Neural cell (in vitro differentiated cells): ENCODE measurements at regions not wholly inside any gene's neighbourhood (a gene's known extent, or its start where the extent isn't known, plus 50 kb on each side); places are given as distances from the start of the nearest gene placed in this dataset.

Experiments used
- H2AFZ ChIP-seq: fragments of 200-600, 300-800 bp; sonication (generic), shearing (Covaris generic); 2 replicates; pipeline ENCODE4 v1.6.0; 2014; ENCODE audit warnings: low read depth, mild to moderate bottlenecking, antibody characterized with exemption, low read length, moderate library complexity
- H3F3A ChIP-seq: fragments of 200-600 bp; shearing (Covaris generic); 2 replicates; pipeline ENCODE4 v1.6.1; 2016; ENCODE audit warnings: mild to moderate bottlenecking, moderate library complexity, mixed read lengths, antibody characterized with exemption, low read length; ENCODE audit not compliant: insufficient read depth, poor library complexity, severe bottlenecking
- H3K27ac ChIP-seq: fragments of 200-600, 300-800 bp; sonication (generic), shearing (Covaris generic); 2 replicates; pipeline ENCODE4 v1.5.1; 2014; ENCODE audit warnings: mild to moderate bottlenecking, low read length, moderate library complexity
- H3K27me3 ChIP-seq: fragments of 300-800, 200-600 bp; sonication (generic), shearing (Covaris generic); 2 replicates; pipeline ENCODE4 v1.6.0; 2014; ENCODE audit warnings: mild to moderate bottlenecking, low read depth, low read length, moderate library complexity; ENCODE audit not compliant: insufficient read depth
- H3K36me3 ChIP-seq: fragments of 300-800, 200-600 bp; sonication (generic), shearing (Covaris generic); 2 replicates; pipeline ENCODE4 v1.5.1; 2014; ENCODE audit warnings: mild to moderate bottlenecking, antibody characterized with exemption, low read length, moderate library complexity; ENCODE audit not compliant: insufficient read depth
- H3K4me2 ChIP-seq: fragments of 300-800, 200-600 bp; sonication (generic), shearing (Covaris generic); 2 replicates; pipeline ENCODE4 v1.6.0; 2014; ENCODE audit warnings: mild to moderate bottlenecking, low read length
- H3K4me3 ChIP-seq: fragments of 300-800, 200-600 bp; sonication (generic), shearing (Covaris generic); 2 replicates; pipeline ENCODE4 v1.5.1; 2014; ENCODE audit warnings: mild to moderate bottlenecking, low read length, moderate library complexity
- H3K79me2 ChIP-seq: fragments of 200-600 bp; shearing (Covaris generic); replicated peaks from 2 replicates; pipeline ENCODE4 v1.6.0; 2014; ENCODE audit warnings: mild to moderate bottlenecking, low read length, moderate library complexity; ENCODE audit not compliant: insufficient read depth
- H3K9ac ChIP-seq: fragments of 300-800, 200-600 bp; sonication (generic), shearing (Covaris generic); 2 replicates; pipeline ENCODE4 v1.6.1; 2016; ENCODE audit warnings: mild to moderate bottlenecking, low read length, mixed read lengths
- H3K9me2 ChIP-seq: fragments of 200-600 bp; shearing (Covaris generic); 2 replicates; pipeline ENCODE4 v1.6.1; 2016; ENCODE audit warnings: mild to moderate bottlenecking, low read length, mixed read lengths; ENCODE audit not compliant: insufficient read depth
- H3K9me3 ChIP-seq: fragments of 200-600, 300-800 bp; sonication (generic), shearing (Covaris generic); 2 replicates; pipeline ENCODE4 v1.6.1; 2016; ENCODE audit warnings: mild to moderate bottlenecking, mixed run types, low read length, moderate library complexity, mixed read lengths
- H4K20me1 ChIP-seq: fragments of 200-600 bp; shearing (Covaris generic); 2 replicates; pipeline ENCODE4 v1.6.1; 2016; ENCODE audit warnings: mild to moderate bottlenecking, mixed run types; ENCODE audit not compliant: insufficient read depth
- CTCF ChIP-seq: fragments of 450-650 bp; IDR thresholded peaks from 2 replicates; pipeline ENCODE4 v1.5.1; 2014; ENCODE audit warnings: antibody characterized with exemption, mild to moderate bottlenecking, moderate library complexity; ENCODE audit not compliant: poor library complexity, severe bottlenecking
- EP300 ChIP-seq: fragments of 450-650 bp; conservative IDR thresholded peaks from 2 replicates; pipeline ENCODE4 v1.6.1; 2014; ENCODE audit warnings: antibody characterized with exemption, mild to moderate bottlenecking, moderate library complexity; ENCODE audit not compliant: poor library complexity, severe bottlenecking
- EZH2 ChIP-seq: fragments of 200-600, 300-800 bp; shearing (Covaris generic), sonication (generic); IDR thresholded peaks from 2 replicates; pipeline ENCODE4 v1.6.1; 2014; ENCODE audit warnings: antibody characterized with exemption, low read length, borderline replicate concordance, mild to moderate bottlenecking; ENCODE audit not compliant: insufficient read depth, poor library complexity, severe bottlenecking
- MXI1 ChIP-seq: fragments of 450-650 bp; conservative IDR thresholded peaks from 2 replicates; pipeline ENCODE4 v1.6.1; 2014; ENCODE audit warnings: antibody characterized with exemption, mild to moderate bottlenecking; ENCODE audit not compliant: poor library complexity, severe bottlenecking
- POLR2AphosphoS5 ChIP-seq: IDR thresholded peaks from 2 replicates; pipeline ENCODE4 v1.6.1; 2012
- RAD21 ChIP-seq: fragments of 450-650 bp; conservative IDR thresholded peaks from 2 replicates; pipeline ENCODE4 v1.6.1; 2014; ENCODE audit warnings: antibody characterized with exemption, mild to moderate bottlenecking, moderate library complexity
- REST ChIP-seq: IDR thresholded peaks from 2 replicates; pipeline ENCODE4 v1.6.1; 2012; ENCODE audit warnings: borderline replicate concordance
- SMC3 ChIP-seq: fragments of 450-650 bp; conservative IDR thresholded peaks from 2 replicates; pipeline ENCODE4 v1.6.1; 2014; ENCODE audit warnings: antibody characterized with exemption, mild to moderate bottlenecking, moderate library complexity; ENCODE audit not compliant: poor library complexity
- TAF1 ChIP-seq: IDR thresholded peaks from 2 replicates; pipeline ENCODE4 v1.6.1; 2012; ENCODE audit warnings: low read depth

GRCh38 chr6:6784514-6785162 is 196.1 kb downstream of the LY86 start:
- Histone ChIP-seq H3K27ac (no peak overlapping the region), H3K9ac (no peak overlapping the region), H3K4me2 (no peak overlapping the region), H4K20me1 (no peaks in the 10 kb centered on the region), H3F3A (no peaks in the 10 kb centered on the region), H3K27me3 (no peaks in the 10 kb centered on the region), H3K4me3 (no peak overlapping the region), H3K79me2 (no peaks in the 10 kb centered on the region), H3K9me3 (no peaks in the 10 kb centered on the region), H2AFZ (no peak overlapping the region), H3K36me3 (no peaks in the 10 kb centered on the region), H3K9me2 (no peaks in the 10 kb centered on the region)
- TF ChIP-seq EP300: no peak
- no peak for TF ChIP-seq MXI1
- no peak for TF ChIP-seq CTCF
- no peak for TF ChIP-seq RAD21
- no peak for TF ChIP-seq TAF1
- no peak for TF ChIP-seq EZH2
- no peak for TF ChIP-seq REST
- no peak for TF ChIP-seq POLR2AphosphoS5
- no peak for TF ChIP-seq SMC3

DNA sequence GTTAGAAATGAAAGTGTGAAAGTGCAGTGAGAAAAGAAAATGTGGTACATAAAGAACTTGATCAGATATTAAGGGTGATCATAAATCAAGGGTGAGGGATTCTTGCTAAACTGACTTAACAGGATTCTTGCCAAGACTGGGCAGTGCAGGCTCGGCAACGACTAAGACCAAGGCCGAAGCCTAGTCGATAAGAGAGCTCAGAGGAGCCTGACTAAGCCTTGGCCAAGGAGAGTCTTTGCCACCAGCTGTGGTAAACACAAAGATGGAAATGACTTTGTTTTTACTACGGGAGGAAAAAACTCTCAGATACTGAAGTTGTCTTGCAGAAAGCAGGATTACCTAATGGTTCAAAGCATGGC is 196.6 kb downstream of the LY86 start:
- no peaks in the 10 kb centered on the region for H3F3A ChIP-seq
- no peaks in the 10 kb centered on the region for H3K27me3 ChIP-seq
- no peaks in the 10 kb centered on the region for H4K20me1 ChIP-seq
- no peaks in the 10 kb centered on the region for H3K36me3 ChIP-seq
- H2AFZ ChIP-seq: no peak overlapping the region
- no peaks in the 10 kb centered on the region for H3K9me2 ChIP-seq
- H3K4me2 ChIP-seq: no peak overlapping the region
- TF ChIP-seq SMC3: no peak
- no peak for TF ChIP-seq CTCF
- TF ChIP-seq EP300: no peak
- TF ChIP-seq TAF1: no peak
- TF ChIP-seq RAD21: no peak
- TF ChIP-seq POLR2AphosphoS5: no peak
- TF ChIP-seq MXI1: no peak
- TF ChIP-seq EZH2: no peak
- TF ChIP-seq REST: no peak
- H3K9ac ChIP-seq: no peak overlapping the region
- no peak overlapping the region for H3K4me3 ChIP-seq
- no peaks in the 10 kb centered on the region for H3K79me2 ChIP-seq
- H3K27ac ChIP-seq: no peak overlapping the region
- no peaks in the 10 kb centered on the region for H3K9me3 ChIP-seq
